ENCODE measurements at regions not wholly inside any gene's neighbourhood (a gene's known extent, or its start where the extent isn't known, plus 50 kb on each side); places are given as distances from the start of the nearest gene placed in this dataset.

GRCh38 chr2:143965493-143966164, 554.3 kb downstream of the ZEB2 start:
- DNase-seq: no peak
- WGBS, 2 donors: 84 to 87% methylated on average over 4 of the region's 4 CpGs
- no peak for ATAC-seq (ENCODE audit: low FRiP score in 2 of 2)
- Histone ChIP-seq H3K4me1 (no peaks in the 10 kb centered on the region), H3K27ac (no peak overlapping the region), H3K4me3 (no peak overlapping the region), H3K36me3 (no peaks in the 10 kb centered on the region), H3K27me3 (no peaks in the 10 kb centered on the region), H3K9me3 (no peaks in the 10 kb centered on the region)
- no peak for TF ChIP-seq POLR2A (IDR thresholded peaks at IDR 0.05)
- TF ChIP-seq POLR2AphosphoS5 (IDR thresholded peaks at IDR 0.05): no peak
- no peak for TF ChIP-seq EP300 (IDR thresholded peaks at IDR 0.05)
- no peak for TF ChIP-seq CTCF (IDR thresholded peaks at IDR 0.05)

- Histone ChIP-seq H3K9me3 (no peaks in the 10 kb centered on the region), H3K4me3 (no peak overlapping the region), H3K27ac (no peak overlapping the region), H3K4me1 (no peaks in the 10 kb centered on the region), H3K27me3 (no peaks in the 10 kb centered on the region), H3K36me3 (no peaks in the 10 kb centered on the region)
- ATAC-seq (ENCODE audit: low FRiP score in 2 of 2) (no peak), DNase-seq (no peak)
- 85 to 87% methylated on average over 1 of the region's 1 CpG for WGBS, 2 donors
- no peak for TF ChIP-seq POLR2AphosphoS5 (IDR thresholded peaks at IDR 0.05)
- TF ChIP-seq CTCF (IDR thresholded peaks at IDR 0.05): no peak
- TF ChIP-seq POLR2A (IDR thresholded peaks at IDR 0.05): no peak
- no peak for TF ChIP-seq EP300 (IDR thresholded peaks at IDR 0.05)
Observed at GRCh38 chr2:143964891-143965290, 555.0 kb downstream of the ZEB2 start.

- Histone ChIP-seq H3K4me3 (no peak overlapping the region), H3K4me1 (peaks cover 0 to 1% (median 0%) of the 10 kb centered on the region in 4 donors), H3K9me3 (no peaks in the 10 kb centered on the region), H3K27me3 (no peaks in the 10 kb centered on the region), H3K27ac (no peak overlapping the region), H3K36me3 (no peaks in the 10 kb centered on the region)
- DNase-seq: no peak
- ATAC-seq (ENCODE audit: low FRiP score in 2 of 2): no peak
- TF ChIP-seq EP300 (IDR thresholded peaks at IDR 0.05) (no peak), POLR2AphosphoS5 (IDR thresholded peaks at IDR 0.05) (no peak), CTCF (IDR thresholded peaks at IDR 0.05) (no peak), POLR2A (IDR thresholded peaks at IDR 0.05) (no peak)
Observed at GRCh38 chr2:143960177-143960576, 559.7 kb downstream of the ZEB2 start.

GRCh38 chr2:143957321-143957720, 562.6 kb downstream of the ZEB2 start:
- no peaks in the 10 kb centered on the region for H3K27me3 ChIP-seq
- 88 to 92% methylated on average over 5 of the region's 5 CpGs for WGBS, 2 donors

GRCh38 chr2:143955401-143956065, 564.4 kb downstream of the ZEB2 start:
- H3K36me3 ChIP-seq: no peaks in the 10 kb centered on the region
- no peak for TF ChIP-seq POLR2A (IDR thresholded peaks at IDR 0.05)
- peak in 1 of 4 donors; percentile 19 for TF ChIP-seq EP300 (IDR thresholded peaks at IDR 0.05)
- peaks cover 0 to 5% (median 2%) of the 10 kb centered on the region in 4 donors for H3K4me1 ChIP-seq
- H3K27ac ChIP-seq: peak overlapping the region in 1 of 4 donors; percentile 36
- H3K4me3 ChIP-seq: no peak overlapping the region
- no peak for DNase-seq
- ATAC-seq (ENCODE audit: low FRiP score in 2 of 2): peak in 1 of 2 donors; percentile 32
- WGBS, 2 donors: 79 to 83% methylated on average over 2 of the region's 2 CpGs
- no peaks in the 10 kb centered on the region for H3K27me3 ChIP-seq
- H3K9me3 ChIP-seq: no peaks in the 10 kb centered on the region

More at GRCh38 chr2:143957321-143957720, 562.6 kb downstream of the ZEB2 start:
- no peak for DNase-seq
- no peak for TF ChIP-seq POLR2A (IDR thresholded peaks at IDR 0.05)
- no peak overlapping the region for H3K27ac ChIP-seq
- no peak for ATAC-seq (ENCODE audit: low FRiP score in 2 of 2)
- H3K4me1 ChIP-seq: peaks cover 0 to 5% (median 2%) of the 10 kb centered on the region in 4 donors
- no peaks in the 10 kb centered on the region for H3K36me3 ChIP-seq
- H3K9me3 ChIP-seq: no peaks in the 10 kb centered on the region
- H3K4me3 ChIP-seq: no peak overlapping the region

Measured in upper lobe of left lung (tissue), 6 donors.